Trophoblast cell (in vitro differentiated cells and primary cell): ENCODE measurements at regions not wholly inside any gene's neighbourhood (a gene's known extent, or its start where the extent isn't known, plus 50 kb on each side); places are given as distances from the start of the nearest gene placed in this dataset.

Experiments
- DNase-seq, 2 donors: peaks; one replicate each; pipeline ENCODE4 v3.0.0-alpha.2; 2016
- H2AFZ ChIP-seq: 2 replicates; pipeline ENCODE4 v1.6.1; 2013; ENCODE audit warnings: low read length, moderate library complexity, mild to moderate bottlenecking; ENCODE audit not compliant: insufficient read depth, poor library complexity
- H2AK5ac ChIP-seq: 2 replicates; pipeline ENCODE4 v1.6.1; 2013; ENCODE audit warnings: mild to moderate bottlenecking, low read length
- H2BK120ac ChIP-seq: 2 replicates; pipeline ENCODE4 v1.6.1; 2013; ENCODE audit warnings: low read length, mild to moderate bottlenecking, moderate library complexity; ENCODE audit not compliant: insufficient read depth, poor library complexity
- H2BK12ac ChIP-seq: 2 replicates; pipeline ENCODE4 v1.6.1; 2013; ENCODE audit warnings: mild to moderate bottlenecking, low read length, moderate library complexity
- H2BK5ac ChIP-seq: 2 replicates; pipeline ENCODE4 v1.6.1; 2013; ENCODE audit warnings: low read length, low read depth, moderate library complexity, mild to moderate bottlenecking; ENCODE audit not compliant: poor library complexity
- H3K14ac ChIP-seq: 2 replicates; pipeline ENCODE4 v1.6.1; 2013; ENCODE audit warnings: mild to moderate bottlenecking, low read length
- H3K18ac ChIP-seq: 2 replicates; pipeline ENCODE4 v1.6.1; 2013; ENCODE audit warnings: mild to moderate bottlenecking, low read length
- H3K23ac ChIP-seq: 2 replicates; pipeline ENCODE4 v1.6.1; 2013; ENCODE audit warnings: low read length
- H3K27ac ChIP-seq: 2 replicates; pipeline ENCODE4 v1.5.1; 2013; ENCODE audit warnings: low read depth, mild to moderate bottlenecking, inconsistent platforms, low read length, moderate library complexity
- H3K27me3 ChIP-seq: 2 replicates; pipeline ENCODE4 v1.6.1; 2013; ENCODE audit warnings: inconsistent platforms, mild to moderate bottlenecking, low read length, moderate library complexity; ENCODE audit not compliant: insufficient read depth
- H3K36me3 ChIP-seq, 2 experiments: 1 replicate in 1 of 2; 2 replicates in 1 of 2; pipeline ENCODE4 v1.6.1; 2013; ENCODE audit warnings: low read length in 2 of 2, mild to moderate bottlenecking in 2 of 2, moderate library complexity in 1 of 2; ENCODE audit not compliant: insufficient read depth in 2 of 2, control insufficient read depth in 1 of 2
- H3K4ac ChIP-seq: 2 replicates; pipeline ENCODE4 v1.6.1; 2013; ENCODE audit warnings: low read depth, mild to moderate bottlenecking, low read length, moderate library complexity
- H3K4me1 ChIP-seq, 2 experiments: 1 replicate in 1 of 2; 2 replicates in 1 of 2; pipeline ENCODE4 v1.6.1; 2013; ENCODE audit warnings: low read length in 2 of 2, mild to moderate bottlenecking in 2 of 2, moderate library complexity in 1 of 2; ENCODE audit not compliant: insufficient read depth in 2 of 2, control insufficient read depth in 1 of 2
- H3K4me2 ChIP-seq: 2 replicates; pipeline ENCODE4 v1.6.1; 2013; ENCODE audit warnings: inconsistent platforms, mild to moderate bottlenecking, low read length, moderate library complexity
- H3K4me3 ChIP-seq: 2 replicates; pipeline ENCODE4 v1.5.1; 2013; ENCODE audit warnings: mild to moderate bottlenecking, low read depth, low read length, inconsistent platforms
- H3K79me1 ChIP-seq: one replicate; pipeline ENCODE4 v1.6.1; 2013; ENCODE audit warnings: low read length
- H3K79me2 ChIP-seq: 2 replicates; pipeline ENCODE4 v1.6.1; 2013; ENCODE audit warnings: low read length, mild to moderate bottlenecking; ENCODE audit not compliant: control insufficient read depth, insufficient read depth, poor library complexity
- H3K9ac ChIP-seq: 2 replicates; pipeline ENCODE4 v1.6.1; 2013; ENCODE audit warnings: mild to moderate bottlenecking, low read length
- H3K9me3 ChIP-seq: 2 replicates; pipeline ENCODE4 v1.6.1; 2013; ENCODE audit warnings: low read depth, mild to moderate bottlenecking, control low read depth, inconsistent platforms, low read length; ENCODE audit not compliant: insufficient read depth
- H4K12ac ChIP-seq: 2 replicates; pipeline ENCODE4 v1.6.1; 2013; ENCODE audit warnings: low read depth, mild to moderate bottlenecking, low read length, moderate library complexity
- H4K8ac ChIP-seq: 2 replicates; pipeline ENCODE4 v1.6.1; 2013; ENCODE audit warnings: low read depth, mild to moderate bottlenecking, low read length, moderate library complexity
- H4K91ac ChIP-seq: one replicate; pipeline ENCODE4 v1.6.1; 2013; ENCODE audit warnings: low read depth, mild to moderate bottlenecking, low read length, moderate library complexity
- WGBS: extraction: QIAGEN DNeasy Blood & Tissue Kit; methylation state at CpG from one replicate; pipeline ENCODE4 v1.1.7; 2013; ENCODE audit warnings: missing lambda C conversion rate; ENCODE audit not compliant: insufficient read length, insufficient coverage; ENCODE audit errors: extremely low coverage; 5-methylcytosine and 5-hydroxymethylcytosine counted together

- no peak overlapping the region for H2BK120ac ChIP-seq
- H2BK12ac ChIP-seq: no peak overlapping the region
- H3K14ac ChIP-seq: no peak overlapping the region
- no peak overlapping the region for H3K23ac ChIP-seq
- no peak overlapping the region for H3K4ac ChIP-seq
- no peak overlapping the region for H2AK5ac ChIP-seq
- no peaks in the 10 kb centered on the region for H3K36me3 ChIP-seq
- H2AFZ ChIP-seq: no peak overlapping the region
- H3K79me1 ChIP-seq: no peaks in the 10 kb centered on the region
- WGBS: no CpG with 5 or more reads among the region's 15 CpGs
- DNase-seq: no peak
- no peaks in the 10 kb centered on the region for H3K79me2 ChIP-seq
- H3K4me3 ChIP-seq: no peak overlapping the region
- no peak overlapping the region for H3K18ac ChIP-seq
- no peak overlapping the region for H4K12ac ChIP-seq
- H3K27ac ChIP-seq: no peak overlapping the region
- no peak overlapping the region for H4K8ac ChIP-seq
- no peak overlapping the region for H3K4me2 ChIP-seq
- no peaks in the 10 kb centered on the region for H3K4me1 ChIP-seq
- H2BK5ac ChIP-seq: no peak overlapping the region
- H4K91ac ChIP-seq: no peak overlapping the region
- peaks cover 96% of the 10 kb centered on the region for H3K9me3 ChIP-seq
- H3K9ac ChIP-seq: peak overlapping the region; percentile 34
- no peaks in the 10 kb centered on the region for H3K27me3 ChIP-seq
These were observed 609.7 kb downstream of the TBC1D22A start for GRCh38 chr22:47372111-47372581.

GRCh38 chr22:47371263-47372090 is 609.0 kb downstream of the TBC1D22A start:
- no peak overlapping the region for H4K91ac ChIP-seq
- H3K9ac ChIP-seq: no peak overlapping the region
- H3K79me1 ChIP-seq: no peaks in the 10 kb centered on the region
- H2AK5ac ChIP-seq: no peak overlapping the region
- no peaks in the 10 kb centered on the region for H3K79me2 ChIP-seq
- no peak overlapping the region for H3K4me2 ChIP-seq
- no peaks in the 10 kb centered on the region for H3K27me3 ChIP-seq
- no peak overlapping the region for H2BK12ac ChIP-seq
- H4K12ac ChIP-seq: no peak overlapping the region
- H3K4ac ChIP-seq: no peak overlapping the region
- peaks cover 95% of the 10 kb centered on the region for H3K9me3 ChIP-seq
- WGBS: no CpG with 5 or more reads among the region's 15 CpGs
- H4K8ac ChIP-seq: no peak overlapping the region
- H3K4me1 ChIP-seq: no peaks in the 10 kb centered on the region
- H3K23ac ChIP-seq: no peak overlapping the region
- H3K27ac ChIP-seq: no peak overlapping the region
- no peak overlapping the region for H3K18ac ChIP-seq
- no peaks in the 10 kb centered on the region for H3K36me3 ChIP-seq
- no peak overlapping the region for H3K4me3 ChIP-seq
- H2AFZ ChIP-seq: no peak overlapping the region
- no peak for DNase-seq
- no peak overlapping the region for H3K14ac ChIP-seq
- H2BK5ac ChIP-seq: no peak overlapping the region
- no peak overlapping the region for H2BK120ac ChIP-seq

GRCh38 chr22:47370448-47371262 is 608.2 kb downstream of the TBC1D22A start:
- no peaks in the 10 kb centered on the region for H3K4me1 ChIP-seq
- no peak overlapping the region for H4K8ac ChIP-seq
- no peak overlapping the region for H3K4ac ChIP-seq
- DNase-seq: no peak
- H2AFZ ChIP-seq: no peak overlapping the region
- H2AK5ac ChIP-seq: no peak overlapping the region
- H3K79me1 ChIP-seq: no peaks in the 10 kb centered on the region
- H2BK5ac ChIP-seq: no peak overlapping the region
- no peaks in the 10 kb centered on the region for H3K79me2 ChIP-seq
- no peak overlapping the region for H3K18ac ChIP-seq
- no peak overlapping the region for H2BK12ac ChIP-seq
- H2BK120ac ChIP-seq: no peak overlapping the region
- H3K14ac ChIP-seq: no peak overlapping the region
- no peak overlapping the region for H3K4me3 ChIP-seq
- H3K36me3 ChIP-seq: no peaks in the 10 kb centered on the region
- H4K91ac ChIP-seq: no peak overlapping the region
- H3K4me2 ChIP-seq: no peak overlapping the region
- no CpG with 5 or more reads among the region's 18 CpGs for WGBS
- H3K9me3 ChIP-seq: peaks cover 94% of the 10 kb centered on the region
- H3K27me3 ChIP-seq: no peaks in the 10 kb centered on the region
- H3K23ac ChIP-seq: no peak overlapping the region
- H3K27ac ChIP-seq: no peak overlapping the region
- H3K9ac ChIP-seq: no peak overlapping the region
- no peak overlapping the region for H4K12ac ChIP-seq

DNA sequence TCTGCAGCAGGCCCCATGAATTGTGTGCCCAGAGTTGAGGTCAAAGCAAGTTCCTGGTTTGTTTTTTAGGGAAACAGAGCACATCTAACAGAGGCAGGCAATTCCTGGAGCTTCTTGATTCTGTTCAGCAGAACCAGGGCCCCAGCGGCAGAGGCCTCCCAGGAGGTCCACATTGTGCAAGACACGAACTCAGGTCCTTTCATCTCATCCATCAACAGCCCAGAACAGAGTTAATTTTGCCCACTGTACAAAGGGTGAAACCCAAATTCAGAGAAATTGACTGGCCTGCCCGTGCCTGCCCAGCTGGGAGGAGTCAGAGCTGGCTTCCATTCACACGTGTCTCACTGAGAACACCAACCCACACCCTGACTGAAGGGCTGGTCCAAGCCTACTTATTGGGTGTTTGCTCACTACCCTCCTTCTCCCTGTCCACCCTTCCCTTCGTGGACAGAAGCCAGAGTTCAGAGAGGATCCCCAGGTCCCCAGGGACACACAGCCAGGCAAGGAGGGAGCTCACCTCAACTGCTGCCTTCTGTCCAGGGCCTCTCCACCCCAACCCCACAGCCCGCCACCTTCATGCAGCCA is 607.1 kb downstream of the TBC1D22A start:
- WGBS: no CpG with 5 or more reads among the region's 6 CpGs
- H4K91ac ChIP-seq: no peak overlapping the region
- peaks cover 83% of the 10 kb centered on the region for H3K9me3 ChIP-seq
- DNase-seq: no peak
- H3K4me3 ChIP-seq: no peak overlapping the region
- no peaks in the 10 kb centered on the region for H3K27me3 ChIP-seq
- no peaks in the 10 kb centered on the region for H3K4me1 ChIP-seq
- H2AFZ ChIP-seq: no peak overlapping the region
- no peak overlapping the region for H3K4me2 ChIP-seq
- H3K4ac ChIP-seq: no peak overlapping the region
- no peaks in the 10 kb centered on the region for H3K36me3 ChIP-seq
- H3K23ac ChIP-seq: no peak overlapping the region
- H3K9ac ChIP-seq: no peak overlapping the region
- no peak overlapping the region for H2BK12ac ChIP-seq
- H2BK120ac ChIP-seq: no peak overlapping the region
- no peaks in the 10 kb centered on the region for H3K79me2 ChIP-seq
- H4K12ac ChIP-seq: no peak overlapping the region
- no peak overlapping the region for H2AK5ac ChIP-seq
- no peaks in the 10 kb centered on the region for H3K79me1 ChIP-seq
- no peak overlapping the region for H3K18ac ChIP-seq
- no peak overlapping the region for H2BK5ac ChIP-seq
- no peak overlapping the region for H3K14ac ChIP-seq
- no peak overlapping the region for H3K27ac ChIP-seq
- H4K8ac ChIP-seq: no peak overlapping the region
